HG02678 (cell line): ENCODE measurements at regions not wholly inside any gene's neighbourhood (a gene's known extent, or its start where the extent isn't known, plus 50 kb on each side); places are given as distances from the start of the nearest gene placed in this dataset.
"Not testable (repeated sequence)": the region's sequence is repeated elsewhere in the genome, so short reads cannot be mapped to it uniquely, and the experiment has no call there.

Source experiments
- ATAC-seq: cut with Tn5 transposase; IDR thresholded peaks from one replicate; pipeline ENCODE4 v1.9.1; 2021; ENCODE audit warnings: mild to moderate bottlenecking, moderate library complexity; ENCODE audit not compliant: unreplicated experiment

DNA sequence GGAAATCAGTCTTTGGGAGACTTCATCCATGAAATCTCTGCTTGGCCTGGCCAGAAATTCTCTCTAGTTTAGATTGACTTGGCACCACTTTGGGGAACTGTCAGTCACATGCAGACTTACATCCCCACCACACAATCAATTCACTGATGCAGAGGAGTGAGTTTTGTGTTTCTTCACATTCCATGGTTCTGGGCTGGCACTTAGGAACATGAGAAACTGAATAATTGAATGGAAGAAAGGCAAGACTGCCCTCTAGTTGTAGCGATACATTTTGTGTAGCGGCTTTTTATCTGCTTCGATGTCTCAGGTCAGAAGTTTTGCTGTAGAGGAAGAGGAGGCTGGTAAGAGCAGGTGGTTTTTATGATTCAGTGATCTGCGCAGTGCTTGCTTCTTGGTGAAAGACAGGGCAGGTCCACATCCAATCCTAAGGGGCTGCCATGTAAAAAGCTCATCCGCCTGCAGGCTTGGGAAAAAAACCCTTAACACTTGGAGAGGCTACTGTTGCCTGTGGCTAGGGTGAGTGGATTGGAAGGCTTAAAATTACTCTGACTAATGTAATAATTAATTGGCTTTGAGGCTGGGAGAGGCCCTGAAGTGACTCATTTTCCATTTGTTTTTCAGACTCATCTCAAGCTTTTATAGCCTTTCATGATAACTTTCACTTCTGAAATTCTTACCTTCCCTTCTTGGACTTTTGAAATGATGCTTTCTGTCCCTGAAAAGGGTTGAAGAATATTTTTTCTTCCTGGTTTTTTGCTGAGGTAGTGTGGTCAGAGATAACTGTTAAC lies 75.4 kb upstream of the LPCAT1 start:
- not testable (repeated sequence) for ATAC-seq

DNA sequence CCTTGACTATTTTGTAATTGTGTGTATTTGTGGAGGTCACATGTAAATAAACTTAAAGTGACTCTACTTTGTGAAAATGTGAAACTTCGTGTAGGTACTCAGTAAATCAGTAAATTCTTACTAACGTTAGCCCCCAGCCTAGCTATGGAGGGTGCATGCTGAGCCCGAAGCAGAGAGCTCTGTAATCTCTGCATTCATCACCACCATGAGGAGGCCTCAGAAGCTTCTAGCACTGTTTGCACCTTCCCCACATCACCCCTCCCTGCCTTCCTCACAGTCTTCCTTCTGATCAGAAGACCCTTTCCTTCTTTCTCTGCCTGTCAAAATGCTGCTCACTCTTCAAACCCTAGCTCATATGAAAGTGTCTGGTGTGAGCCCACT lies 73.3 kb upstream of the LPCAT1 start:
- ATAC-seq = not testable (repeated sequence)

DNA sequence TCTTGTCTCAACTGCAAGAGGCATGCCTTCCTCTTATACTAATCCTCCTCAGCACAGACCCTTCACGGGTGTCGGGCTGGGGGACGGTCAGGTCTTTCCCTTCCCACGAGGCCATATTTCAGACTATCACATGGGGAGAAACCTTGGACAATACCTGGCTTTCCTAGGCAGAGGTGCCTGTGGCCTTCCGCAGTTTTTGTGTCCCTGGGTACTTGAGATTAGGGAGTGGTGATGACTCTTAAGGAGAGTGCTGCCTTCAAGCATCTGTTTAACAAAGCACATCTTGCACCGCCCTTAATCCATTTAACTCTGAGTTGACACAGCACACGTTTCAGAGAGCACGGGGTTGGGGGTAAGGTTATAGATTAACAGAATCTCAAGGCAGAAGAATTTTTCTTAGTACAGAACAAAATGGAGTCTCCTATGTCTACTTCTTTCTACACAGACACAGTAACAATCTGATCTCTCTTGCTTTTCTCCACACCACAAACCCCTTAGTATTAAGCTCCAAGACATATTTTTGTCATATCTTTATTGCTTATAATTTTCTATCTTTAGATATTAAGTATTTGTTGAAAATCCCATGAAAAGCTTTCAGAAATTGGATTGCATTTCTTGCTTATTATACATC lies 72.8 kb upstream of the LPCAT1 start:
- not testable (repeated sequence) for ATAC-seq

DNA sequence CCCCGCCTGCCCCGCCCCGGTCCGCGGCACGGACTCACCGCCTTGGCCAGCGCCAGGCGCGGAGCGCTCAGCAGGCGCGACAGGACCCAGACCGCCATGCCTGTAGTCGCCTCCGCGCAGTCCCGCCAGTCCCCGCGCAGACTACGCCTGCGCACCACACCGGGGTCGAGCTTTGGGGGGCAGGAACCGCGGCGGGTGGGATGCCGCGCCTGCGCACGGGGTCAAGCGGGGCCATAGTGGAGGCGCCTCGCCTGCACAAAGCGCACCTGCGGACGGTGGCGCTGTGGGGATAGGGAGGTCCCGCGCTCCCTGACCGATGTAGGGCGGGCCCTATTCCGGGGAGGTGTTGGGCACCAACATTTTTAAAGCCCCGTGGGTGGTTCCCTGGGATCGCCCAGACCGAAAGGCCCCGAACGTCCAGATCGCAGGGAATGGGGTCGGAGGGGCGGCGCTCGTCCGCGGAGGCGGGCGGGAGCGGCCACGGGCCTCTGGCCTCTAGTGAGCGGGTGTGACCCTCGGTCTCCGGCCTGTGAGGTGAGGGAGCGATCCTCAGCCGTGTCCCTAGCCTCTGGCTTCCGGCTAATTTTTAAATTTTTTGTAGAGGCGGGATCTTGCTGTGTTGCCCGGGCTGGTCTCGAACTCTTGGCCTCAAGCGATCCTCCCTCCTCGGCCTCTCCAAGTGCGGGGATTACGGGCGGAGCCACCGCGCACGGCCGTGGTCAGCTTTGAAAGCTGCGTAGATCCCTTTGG lies 70.8 kb upstream of the LPCAT1 start:
- ATAC-seq = peak; percentile 91

DNA sequence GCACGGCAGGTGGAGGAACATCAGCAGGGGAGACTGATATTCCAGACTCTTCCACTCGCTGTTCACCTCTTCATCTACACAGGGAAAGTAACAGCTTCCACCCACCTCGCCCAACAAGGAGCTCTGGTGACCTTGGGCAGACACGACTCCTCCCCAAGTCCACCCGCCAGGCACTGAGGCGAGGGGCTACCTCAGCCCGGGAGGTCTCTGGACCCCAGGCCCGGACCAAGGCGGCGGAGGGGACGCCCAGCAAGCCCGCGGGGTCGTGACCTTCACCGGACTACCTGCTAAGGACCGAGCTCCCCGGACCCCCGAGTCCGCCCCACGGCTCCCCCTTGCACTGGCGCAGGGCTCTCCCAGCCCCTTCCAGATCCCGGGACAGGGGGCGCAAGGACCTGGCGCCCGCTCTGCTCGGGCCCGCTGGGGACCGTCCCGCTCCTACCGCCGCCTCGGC lies 70.2 kb upstream of the LPCAT1 start:
- peak; percentile 7 for ATAC-seq

DNA sequence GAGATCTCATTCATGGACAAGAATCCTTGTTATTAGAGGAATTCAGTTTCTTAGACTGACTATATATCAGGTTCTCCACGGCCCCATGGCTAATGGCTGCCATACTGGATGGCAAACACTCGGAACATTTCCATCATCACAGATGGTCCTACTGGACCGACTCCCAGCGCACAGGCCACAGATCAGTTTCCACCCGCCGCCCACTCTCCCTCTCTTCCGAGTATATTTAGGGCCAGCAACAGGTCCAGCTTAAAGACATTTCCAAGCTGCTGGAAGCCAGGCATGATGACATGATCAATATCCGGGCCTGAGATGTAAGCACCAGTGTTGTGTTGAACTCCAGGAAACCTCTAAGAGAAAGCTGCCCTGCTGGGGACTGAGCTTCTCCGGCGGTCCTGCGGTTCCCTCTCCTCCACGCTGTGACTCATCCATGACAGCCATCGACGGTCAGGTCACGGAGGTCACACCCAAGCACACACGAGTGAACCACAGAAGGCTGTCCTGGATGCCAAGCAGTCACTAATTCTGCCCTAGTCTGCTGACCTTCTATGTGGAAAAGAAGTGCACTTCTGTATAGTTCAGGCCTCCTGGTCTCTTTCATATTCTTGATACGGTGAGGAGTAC lies 64.4 kb upstream of the LPCAT1 start:
- not testable (repeated sequence) for ATAC-seq

DNA sequence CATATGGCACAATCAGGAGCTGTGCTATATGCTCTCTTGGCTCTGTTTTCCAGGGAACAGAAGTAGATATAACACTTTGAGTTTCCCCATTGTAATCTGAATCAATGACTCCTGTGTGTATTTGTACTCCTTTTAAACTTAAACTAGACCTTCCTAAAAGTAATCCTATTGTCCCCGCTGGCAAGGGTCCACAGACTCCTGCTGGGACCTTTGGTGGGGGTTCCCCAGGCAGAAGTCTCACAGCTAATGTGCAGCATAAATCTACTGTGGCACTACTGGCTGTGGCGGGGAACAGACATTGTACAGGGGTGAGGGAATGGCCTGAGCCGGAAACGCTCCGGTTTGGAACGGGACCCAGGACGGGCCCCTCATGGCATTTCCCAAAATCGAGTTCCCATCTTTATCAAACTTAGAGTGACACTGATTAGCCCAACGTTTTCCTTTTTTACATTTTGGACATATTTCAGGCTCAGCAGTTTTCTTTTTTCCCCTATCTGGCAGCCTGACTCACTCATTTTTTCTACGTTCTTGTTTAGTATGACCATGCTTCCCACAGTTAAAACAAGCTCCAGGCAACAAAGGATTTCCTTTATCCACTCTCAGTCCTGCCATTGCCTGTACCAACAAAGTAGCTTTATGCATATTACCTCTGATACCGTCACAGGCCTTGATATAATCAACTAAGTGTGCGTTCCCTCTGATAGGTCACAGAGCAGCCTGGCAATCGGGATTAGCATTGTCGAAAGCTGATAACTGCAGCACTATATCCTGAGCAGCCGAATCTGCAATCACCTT lies 59.5 kb upstream of the LPCAT1 start:
- not testable (repeated sequence) for ATAC-seq

DNA sequence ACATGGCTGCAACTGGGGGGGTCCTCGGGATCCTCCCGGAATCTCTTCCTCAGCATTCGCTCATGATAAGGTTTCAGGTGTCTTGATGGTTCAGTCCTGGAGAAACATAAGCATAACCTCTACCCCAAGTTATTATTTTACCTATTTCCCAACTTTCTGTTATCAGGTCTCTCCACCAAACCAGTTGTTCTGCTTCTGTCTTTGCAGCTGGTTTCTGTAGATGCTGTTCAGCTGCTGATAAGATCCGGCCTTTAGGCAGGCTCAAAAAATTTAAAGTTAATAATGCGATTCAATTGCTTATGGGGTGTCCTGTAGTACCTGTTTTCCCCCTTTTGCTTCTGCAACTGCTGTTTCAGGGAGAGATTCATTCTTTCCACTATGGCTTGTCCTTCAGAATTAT lies 55.6 kb upstream of the LPCAT1 start:
- ATAC-seq = not testable (repeated sequence)

DNA sequence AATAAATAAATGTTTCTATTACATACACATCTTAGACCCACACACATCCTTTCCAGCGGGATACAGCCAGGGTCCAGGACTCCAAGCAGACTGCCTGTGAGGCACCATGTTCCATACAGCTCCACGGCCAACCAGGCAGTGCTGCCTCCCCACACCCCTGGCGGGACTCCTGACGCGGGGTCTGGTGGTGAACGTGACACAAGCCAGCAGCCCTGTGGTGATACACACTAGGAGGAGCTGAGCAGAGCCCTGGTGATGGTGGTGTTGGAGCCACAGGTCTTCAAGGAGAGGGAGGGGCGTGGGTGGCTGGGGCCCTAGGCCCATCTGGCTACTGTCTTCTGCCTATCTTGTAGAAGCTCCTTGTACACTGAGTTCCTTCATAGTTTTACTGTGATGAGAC lies 53.1 kb upstream of the LPCAT1 start:
- not testable (repeated sequence) for ATAC-seq

DNA sequence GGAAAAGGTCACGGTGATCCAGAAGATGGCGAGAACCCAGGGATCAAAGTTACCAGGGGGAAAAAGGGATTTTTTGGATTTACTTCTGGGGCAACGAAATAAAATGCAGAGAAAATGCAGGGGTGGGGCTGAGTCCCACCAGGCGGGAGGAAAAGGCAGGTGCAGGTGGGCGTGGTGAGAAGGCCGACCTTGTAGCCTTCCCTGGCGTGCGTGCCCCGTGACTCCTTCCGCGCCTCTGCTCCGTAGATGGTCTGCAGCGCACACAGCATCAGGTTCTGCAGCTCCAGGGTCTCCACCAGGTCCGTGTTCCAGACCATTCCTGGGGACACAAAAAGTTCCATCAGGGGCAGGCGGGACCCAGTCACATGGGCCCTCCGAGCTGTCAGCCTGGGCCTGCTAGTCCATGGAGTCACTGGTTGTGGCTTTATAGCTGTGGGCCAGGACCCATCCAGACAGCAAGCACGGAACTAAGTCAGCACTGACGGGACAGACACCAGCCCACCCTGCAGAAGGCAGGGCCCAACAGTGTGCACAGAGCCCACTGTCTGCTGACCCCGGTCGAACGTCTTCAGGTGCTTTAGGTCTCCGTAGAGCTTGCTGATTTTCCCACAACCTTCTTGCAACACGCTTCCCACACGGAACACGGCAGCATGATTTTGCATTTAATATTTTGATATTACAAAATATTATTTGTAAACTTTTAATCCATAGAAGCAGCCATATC lies 52.4 kb upstream of the LPCAT1 start:
- not testable (repeated sequence) for ATAC-seq

DNA sequence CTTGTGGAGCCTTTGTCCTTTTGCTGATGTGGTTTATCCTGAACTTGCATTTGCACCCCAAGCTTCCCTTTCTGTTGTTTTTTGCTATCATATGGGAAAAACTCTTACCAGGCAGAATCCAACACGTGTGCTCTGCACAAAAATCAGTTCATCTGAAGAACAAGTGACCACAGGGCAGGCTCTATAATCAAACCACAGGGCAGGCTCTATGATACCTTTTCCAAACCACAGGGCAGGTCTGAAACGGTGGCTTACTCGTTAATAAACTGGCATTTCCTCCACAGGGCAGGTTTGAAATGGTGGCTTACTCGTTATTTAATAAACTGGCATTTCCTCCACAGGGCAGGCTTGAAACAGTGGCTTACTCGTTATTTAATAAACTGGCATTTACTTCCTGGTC lies 51.7 kb upstream of the LPCAT1 start:
- not testable (repeated sequence) for ATAC-seq

DNA sequence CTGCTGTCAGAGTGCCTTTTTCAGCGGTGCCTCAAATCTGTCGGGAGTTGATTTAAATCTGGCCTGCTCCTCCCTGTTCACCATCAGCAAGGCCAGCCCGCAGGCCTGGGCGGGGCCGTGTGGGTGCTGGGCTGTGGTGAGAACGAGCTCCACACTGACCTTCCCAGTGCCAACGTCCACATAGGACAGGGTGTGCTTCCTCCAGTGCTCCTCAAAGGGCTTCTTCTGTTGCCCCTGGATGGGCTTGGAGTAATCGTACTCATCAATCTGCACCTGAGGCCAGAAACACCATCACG lies 50.2 kb upstream of the LPCAT1 start:
- not testable (repeated sequence) for ATAC-seq

DNA sequence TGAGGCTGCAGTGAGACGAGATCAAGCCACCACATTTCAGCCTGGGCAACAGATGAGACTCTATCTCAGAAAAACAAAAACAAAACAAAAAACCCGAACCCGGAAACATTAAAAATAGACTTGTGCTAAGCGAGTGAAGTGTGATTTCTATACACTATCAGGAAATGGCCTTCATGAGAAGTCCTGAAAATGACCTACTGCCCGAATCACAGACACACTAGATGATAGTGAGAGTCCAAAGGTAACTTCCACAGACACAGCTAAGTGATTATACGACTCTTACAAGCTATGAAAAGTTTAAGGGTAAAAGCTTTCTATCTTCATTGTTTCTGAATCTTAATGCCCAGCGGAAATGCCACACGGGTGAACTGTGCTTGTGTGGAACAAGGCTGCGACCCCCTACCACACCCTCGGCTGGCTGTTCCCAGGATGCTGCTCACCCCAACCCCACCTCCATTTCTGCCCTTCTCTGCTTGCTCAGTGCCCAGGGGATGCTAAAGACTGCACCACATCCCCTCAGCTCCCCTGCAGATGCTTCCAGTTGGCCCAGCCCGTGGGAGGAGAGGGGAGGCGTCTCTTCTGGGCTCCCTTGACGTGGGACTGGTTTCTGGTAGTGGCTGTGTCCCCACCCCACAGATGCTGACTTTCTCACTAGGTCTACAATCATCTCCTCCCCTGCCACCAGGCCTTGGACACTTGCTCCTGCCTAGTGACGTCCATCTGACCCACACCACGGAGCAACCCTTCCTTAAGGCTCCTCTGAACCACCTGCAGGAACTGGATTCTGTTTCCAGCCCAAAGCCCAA lies 49.7 kb upstream of the LPCAT1 start:
- not testable (repeated sequence) for ATAC-seq
